GM18505 (cell line): ENCODE measurements at regions not wholly inside any gene's neighbourhood (a gene's known extent, or its start where the extent isn't known, plus 50 kb on each side); places are given as distances from the start of the nearest gene placed in this dataset.

ENCODE experiments used
- ATAC-seq: cut with Tn5 transposase; IDR thresholded peaks from one replicate; pipeline ENCODE4 v1.9.1; 2021; ENCODE audit not compliant: unreplicated experiment
- POLR2A ChIP-seq: IDR thresholded peaks from 4 replicates; pipeline ENCODE4 v1.6.1; 2011; ENCODE audit warnings: borderline replicate concordance; ENCODE audit not compliant: insufficient read depth, insufficient read length; ENCODE audit errors: extremely low read depth

GRCh38 chr6:147744012-147744411 is 235.5 kb downstream of the SAMD5 start:
- no peak for ATAC-seq
- TF ChIP-seq POLR2A: no peak

GRCh38 chr6:147749331-147749730 is 240.8 kb downstream of the SAMD5 start:
- no peak for TF ChIP-seq POLR2A
- no peak for ATAC-seq

DNA sequence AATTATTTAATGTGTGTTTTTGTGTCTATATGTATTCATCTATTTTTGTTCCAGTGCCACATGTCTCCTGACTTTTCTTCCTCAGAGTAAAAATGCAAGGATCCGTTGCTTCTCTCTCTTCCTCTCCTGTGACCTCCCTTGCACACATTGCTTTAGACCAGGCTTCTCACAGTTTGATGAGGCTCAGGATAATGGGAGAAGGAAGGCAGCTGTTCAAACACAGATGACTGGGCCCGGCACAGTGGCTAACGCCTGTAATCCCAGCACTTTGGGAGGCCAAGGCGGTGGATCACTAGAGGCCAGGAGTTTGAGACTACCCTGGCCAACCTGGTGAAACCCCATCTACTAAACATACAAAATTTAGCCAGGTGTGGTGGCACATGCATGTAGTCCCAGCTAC is 241.9 kb downstream of the SAMD5 start:
- no peak for ATAC-seq
- TF ChIP-seq POLR2A: no peak

- no peak for ATAC-seq
- no peak for TF ChIP-seq POLR2A
Measured at GRCh38 chr6:147751232-147751631, 242.7 kb downstream of the SAMD5 start.

DNA sequence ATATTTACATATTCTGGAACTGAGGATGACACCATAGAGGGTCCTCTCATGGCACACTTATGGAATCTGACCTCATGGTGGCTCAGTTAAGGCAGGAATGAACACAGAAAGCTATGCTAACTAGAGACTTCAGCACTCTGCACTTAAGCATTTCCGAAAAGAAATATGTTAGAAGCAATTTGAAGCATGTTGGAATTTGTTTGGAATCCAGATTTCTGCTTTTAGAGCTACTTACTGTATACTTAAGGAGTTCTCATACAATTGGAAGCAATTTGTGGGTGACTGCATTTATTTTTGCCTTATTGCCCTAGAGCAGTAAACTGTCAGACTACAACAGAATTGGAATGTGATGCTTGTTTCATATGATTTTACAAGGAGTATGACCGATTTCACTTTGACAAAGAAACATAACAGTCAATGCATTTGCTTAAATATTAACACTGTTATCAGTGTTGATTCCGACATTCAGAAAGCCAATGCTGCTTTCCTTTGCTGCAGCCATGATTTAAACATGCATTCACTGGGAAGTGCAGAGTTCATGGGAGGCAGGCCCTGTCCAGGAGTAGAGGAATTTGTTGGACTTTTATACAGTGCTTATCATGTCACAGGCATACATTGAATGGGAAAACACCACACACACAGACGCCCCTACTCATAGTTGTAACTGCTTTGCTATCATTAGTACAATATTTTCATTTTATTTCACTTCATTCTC is 244.4 kb downstream of the SAMD5 start:
- ATAC-seq: no peak
- no peak for TF ChIP-seq POLR2A

DNA sequence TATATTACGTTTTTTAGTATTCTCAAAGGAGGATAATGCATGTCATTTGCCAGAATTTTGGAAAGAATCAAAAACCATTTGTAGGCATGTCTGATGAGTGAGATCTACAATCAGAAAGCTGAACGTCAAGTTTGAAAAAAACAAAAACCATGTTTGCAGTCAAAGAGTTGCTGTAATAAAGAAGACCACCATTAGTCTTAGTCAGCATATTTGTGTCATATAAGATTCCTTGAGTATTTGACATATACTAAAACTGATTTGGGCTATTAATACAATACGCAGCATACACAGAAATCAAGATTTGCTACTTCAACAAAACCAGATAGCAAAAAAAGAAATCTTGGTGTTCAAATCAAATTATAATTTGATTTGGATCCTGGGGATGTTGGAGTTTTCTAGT is 247.5 kb downstream of the SAMD5 start:
- TF ChIP-seq POLR2A: no peak
- ATAC-seq: no peak

DNA sequence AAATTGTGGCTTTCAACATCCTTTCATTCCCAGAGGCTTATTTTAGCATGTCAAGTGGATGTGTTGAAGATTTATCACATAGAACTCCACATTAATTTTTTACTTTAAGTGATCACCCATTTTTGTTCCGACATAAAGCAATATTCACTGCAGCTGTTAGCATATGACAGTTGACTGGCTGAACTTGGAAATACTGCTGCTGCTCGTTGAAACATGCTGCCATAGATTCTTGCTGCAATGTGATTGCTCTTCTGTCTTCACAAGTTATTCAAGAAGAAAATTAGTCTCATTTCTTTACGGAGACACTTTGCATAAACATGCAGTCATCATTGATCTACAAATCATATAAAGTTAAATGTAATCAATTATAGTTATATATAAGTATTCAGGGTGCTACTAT is 248.4 kb downstream of the SAMD5 start:
- ATAC-seq: no peak

GRCh38 chr6:147757291-147757690 is 248.8 kb downstream of the SAMD5 start:
- ATAC-seq: no peak

More for the DNA sequence above, 248.4 kb downstream of the SAMD5 start:
- no peak for TF ChIP-seq POLR2A

DNA sequence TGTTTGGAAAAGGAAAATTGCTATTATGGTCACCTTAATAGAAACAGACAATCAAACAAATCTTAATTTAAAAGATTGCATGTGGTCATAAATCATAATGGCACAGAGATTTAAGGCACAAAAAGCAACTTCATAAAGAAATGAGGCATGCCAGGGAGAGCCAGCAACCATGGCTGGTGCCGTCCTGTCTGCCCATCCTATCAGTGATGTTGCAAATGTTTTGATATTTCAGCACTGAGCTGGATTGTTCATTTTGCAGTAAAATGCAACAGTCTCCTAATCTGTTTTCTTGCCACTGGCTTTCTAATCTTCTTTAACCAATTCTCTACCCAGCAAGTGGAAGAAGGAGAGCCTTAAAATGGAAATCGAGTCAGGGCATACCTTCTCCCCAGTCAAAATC is 249.8 kb downstream of the SAMD5 start:
- TF ChIP-seq POLR2A: no peak
- ATAC-seq: no peak

More at GRCh38 chr6:147757291-147757690, 248.8 kb downstream of the SAMD5 start:
- no peak for TF ChIP-seq POLR2A

GRCh38 chr6:147759093-147759492 is 250.6 kb downstream of the SAMD5 start:
- no peak for ATAC-seq
- no peak for TF ChIP-seq POLR2A

DNA sequence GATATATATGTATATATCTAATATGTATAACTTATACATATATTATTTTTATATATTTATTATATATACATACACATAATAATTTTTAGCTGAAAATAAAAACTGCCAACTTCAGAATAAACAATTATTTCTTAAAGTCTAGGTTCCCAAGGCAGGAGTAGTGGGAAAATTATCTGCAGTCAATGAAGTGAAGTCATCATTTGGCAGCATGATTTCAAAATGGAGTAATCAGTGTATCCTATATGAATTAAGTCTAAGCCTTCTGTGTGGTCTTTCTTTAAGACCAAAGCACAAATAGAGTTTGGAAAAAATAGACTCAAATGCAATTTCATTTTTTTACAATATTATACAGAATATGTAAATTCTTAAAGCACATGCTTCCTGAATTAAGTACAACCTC is 251.0 kb downstream of the SAMD5 start:
- no peak for TF ChIP-seq POLR2A
- ATAC-seq: no peak

DNA sequence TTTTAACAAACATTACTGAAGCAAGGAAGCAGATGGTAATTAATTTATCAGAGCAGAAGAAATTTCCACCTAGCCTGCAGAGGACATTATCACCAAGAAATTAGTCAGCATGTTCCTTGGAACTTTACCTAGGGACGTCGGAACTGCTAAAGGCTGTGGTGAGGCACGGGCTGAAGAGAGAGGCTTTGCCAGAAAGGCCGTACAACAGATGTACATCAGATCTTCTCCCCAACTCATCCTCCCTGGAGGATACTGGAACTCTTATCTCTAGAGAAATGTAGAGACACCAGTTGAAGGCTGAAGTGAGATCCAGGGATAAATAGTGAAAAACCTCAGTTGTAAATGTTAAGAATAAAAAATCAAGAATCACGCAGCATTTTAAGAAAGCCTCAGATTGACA is 257.1 kb downstream of the SAMD5 start:
- ATAC-seq: no peak
- no peak for TF ChIP-seq POLR2A

- no peak for ATAC-seq
- no peak for TF ChIP-seq POLR2A
Measured at GRCh38 chr6:147768969-147769368, 260.5 kb downstream of the SAMD5 start.

DNA sequence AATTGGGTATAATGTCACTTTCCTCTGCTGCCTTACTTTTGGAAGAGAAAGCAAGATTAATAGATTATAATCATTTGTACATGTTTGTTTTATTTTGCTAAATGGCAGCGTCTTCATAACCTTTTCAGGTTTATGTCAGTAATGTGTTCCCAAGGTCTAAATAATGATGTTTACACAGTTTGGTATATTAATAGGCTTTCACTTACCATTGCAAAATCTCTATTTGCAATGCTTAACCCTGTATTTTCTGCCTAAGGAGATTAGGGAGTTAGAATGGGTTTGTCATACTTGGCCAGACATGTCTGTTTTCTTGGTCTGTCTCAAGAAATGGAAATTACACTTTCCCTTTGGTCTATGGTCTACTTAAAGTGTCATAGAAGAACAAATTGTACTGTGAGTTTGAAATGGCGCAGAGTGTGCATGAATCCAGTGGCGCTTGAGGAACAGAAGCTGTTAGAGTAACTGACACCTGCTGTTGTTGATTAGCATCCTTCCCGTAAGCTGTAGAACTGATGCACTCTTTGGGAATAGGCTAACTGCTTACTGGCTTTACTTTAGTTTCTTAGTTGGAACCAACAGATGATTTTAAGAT is 261.1 kb downstream of the SAMD5 start:
- no peak for ATAC-seq

More for the DNA sequence above, 261.1 kb downstream of the SAMD5 start:
- no peak for TF ChIP-seq POLR2A
